ENCODE measurements at regions not wholly inside any gene's neighbourhood (a gene's known extent, or its start where the extent isn't known, plus 50 kb on each side); places are given as distances from the start of the nearest gene placed in this dataset.

GRCh38 chr2:240364582-240364960, 70.9 kb upstream of the GPC1 start:
- TF ChIP-seq CREB1 (IDR thresholded peaks at IDR 0.05), result no peak
- no peak for TF ChIP-seq POLR2AphosphoS5 (IDR thresholded peaks at IDR 0.05; ENCODE audit: low read depth, low read length)
- no peak for TF ChIP-seq ZNF274 (IDR thresholded peaks at IDR 0.05; ENCODE audit: borderline replicate concordance, extremely low read depth, low read length)
- TF ChIP-seq SIN3A (conservative IDR thresholded peaks at IDR 0.05 in 1 of 2, IDR thresholded peaks at IDR 0.05 in 1 of 2; ENCODE audit: low read depth in 1 of 2, low read length in 2 of 2), result no peak
- no peak for TF ChIP-seq CTCF (IDR thresholded peaks at IDR 0.05; ENCODE audit: control extremely low read depth in 1 of 3, insufficient read depth in 1 of 3, low read depth in 1 of 3, low read length in 3 of 3)
- TF ChIP-seq CHD1 (IDR thresholded peaks at IDR 0.05; ENCODE audit: low read depth, low read length), result no peak
- no peak for TF ChIP-seq SP1 (IDR thresholded peaks at IDR 0.05; ENCODE audit: low read depth, low read length)
- no peak for TF ChIP-seq RAD21 (IDR thresholded peaks at IDR 0.05 in 1 of 2, conservative IDR thresholded peaks at IDR 0.05 in 1 of 2; ENCODE audit: low read depth in 2 of 2, low read length in 2 of 2)
- TF ChIP-seq EZH2 (IDR thresholded peaks at IDR 0.05; ENCODE audit: low read depth, low read length, severe bottlenecking), result no peak
- no peak for TF ChIP-seq POU5F1 (IDR thresholded peaks at IDR 0.05; ENCODE audit: low read depth, low read length)

Data from H1 (cell line).